Putamen (tissue), 1 donor: ENCODE measurements at regions not wholly inside any gene's neighbourhood (a gene's known extent, or its start where the extent isn't known, plus 50 kb on each side); places are given as distances from the start of the nearest gene placed in this dataset.
"Not testable (repeated sequence)": the region's sequence is repeated elsewhere in the genome, so short reads cannot be mapped to it uniquely, and the experiment has no call there.

Experiments used
- DNase-seq: peaks from one replicate; pipeline ENCODE4 v3.0.0-alpha.2; 2016; ENCODE audit warnings: low spot score

DNA sequence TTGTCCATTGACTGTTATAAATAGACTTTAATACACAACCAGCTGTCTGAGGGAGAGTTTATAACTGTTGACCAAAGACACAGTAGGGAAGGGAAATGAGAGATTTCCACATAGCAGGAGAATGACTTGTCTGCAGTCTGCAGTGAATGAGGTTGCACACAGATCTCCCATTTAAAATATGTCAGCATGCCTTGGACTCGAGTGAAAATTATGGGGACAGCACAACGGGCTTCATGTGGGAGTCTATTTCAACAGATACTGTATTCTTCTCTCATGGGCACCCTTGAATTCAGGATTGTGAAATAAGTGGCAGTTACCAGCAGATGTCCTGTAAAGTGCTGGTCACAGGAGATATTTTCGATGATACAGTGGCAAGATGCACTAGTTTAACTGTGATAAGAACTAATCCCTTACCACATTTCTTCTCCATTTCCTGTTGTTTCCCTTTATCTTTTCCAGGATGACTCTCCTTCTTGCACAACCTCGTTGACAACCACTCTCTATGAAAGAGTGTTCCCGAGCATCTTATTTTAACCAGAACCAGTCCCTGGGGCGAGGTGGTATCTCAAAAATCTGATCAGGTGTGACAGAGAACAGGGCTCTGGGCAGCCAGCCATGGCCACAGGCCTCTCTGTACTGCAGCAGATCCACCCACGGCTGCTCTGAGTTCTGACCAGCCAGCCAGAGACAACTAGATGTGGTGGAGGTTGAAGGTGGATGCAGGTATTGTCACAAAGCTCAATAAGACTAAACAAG is 51.5 kb upstream of the MAP3K1 start:
- peak; percentile 3 for DNase-seq

DNA sequence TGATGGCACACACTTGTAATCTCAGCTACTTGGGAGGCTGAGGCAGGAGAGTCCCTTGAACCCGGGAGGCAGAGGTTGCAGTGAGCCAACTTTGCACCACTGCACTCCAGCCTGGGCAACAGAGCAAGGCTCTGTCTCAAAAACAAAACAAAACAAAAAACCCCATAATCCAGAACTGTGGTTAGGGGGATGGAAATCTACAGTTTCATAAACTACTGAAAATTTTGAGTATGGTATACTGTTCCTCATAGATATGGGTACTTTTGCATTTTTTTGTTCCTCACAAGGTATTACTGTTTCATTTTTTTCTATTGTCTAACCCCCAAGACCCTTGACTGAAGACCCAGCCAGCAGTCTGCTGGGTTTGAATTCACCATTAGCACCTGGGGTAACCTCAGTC is 52.2 kb upstream of the MAP3K1 start:
- no peak for DNase-seq

DNA sequence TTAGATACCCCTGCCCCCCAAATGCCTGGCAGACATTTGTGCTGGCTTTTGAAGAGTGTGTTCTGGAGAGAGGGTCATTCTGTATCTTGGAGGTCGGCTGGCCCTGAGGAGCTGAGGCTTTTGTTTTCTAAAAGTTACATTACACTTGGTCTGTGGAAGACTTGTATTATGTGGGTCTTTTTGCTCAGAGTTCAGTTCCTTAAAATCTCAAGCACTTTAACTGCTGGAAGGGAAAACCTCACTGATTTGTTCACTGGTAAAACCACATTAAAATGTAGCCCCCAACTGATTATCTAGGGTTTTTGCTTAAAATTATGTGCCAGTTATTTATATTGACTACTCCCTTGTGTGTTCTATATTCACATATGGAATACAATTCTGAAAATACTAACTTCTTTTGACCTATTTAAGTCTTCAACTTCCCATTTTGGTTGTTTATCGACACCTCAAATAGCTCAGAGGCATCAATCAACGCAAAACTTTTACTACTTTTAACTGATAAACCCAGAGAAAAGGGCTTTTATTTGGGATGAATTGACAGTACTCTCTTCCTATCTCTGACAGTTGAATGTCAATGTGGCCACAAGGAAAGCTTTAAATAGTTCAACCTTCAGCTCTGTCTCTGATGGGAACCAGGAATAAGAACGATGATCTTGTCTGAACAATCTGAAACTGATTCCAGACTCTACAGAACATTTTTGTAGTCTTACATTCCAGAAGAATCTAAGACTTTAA is 54.0 kb upstream of the MAP3K1 start:
- no peak for DNase-seq

DNA sequence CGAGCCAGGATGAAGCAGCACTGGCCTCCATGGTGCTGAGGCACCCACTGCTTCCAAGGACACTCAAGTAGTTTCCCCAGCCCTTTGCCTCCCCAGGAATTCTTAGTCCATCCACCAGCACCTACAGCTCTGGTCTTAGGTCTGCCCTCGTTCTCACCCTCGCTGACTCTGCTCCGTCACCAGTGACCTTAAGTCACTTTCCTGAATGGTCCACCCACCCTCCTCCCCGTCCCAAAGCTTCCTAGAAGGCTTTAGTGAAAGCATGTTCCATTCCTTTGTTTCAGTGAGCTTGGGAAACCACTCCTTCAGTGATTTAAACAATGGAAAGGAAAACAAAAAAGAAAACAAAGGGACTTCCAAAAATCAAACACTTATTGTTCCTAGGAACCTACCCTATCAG is 54.6 kb upstream of the MAP3K1 start:
- DNase-seq = no peak

DNA sequence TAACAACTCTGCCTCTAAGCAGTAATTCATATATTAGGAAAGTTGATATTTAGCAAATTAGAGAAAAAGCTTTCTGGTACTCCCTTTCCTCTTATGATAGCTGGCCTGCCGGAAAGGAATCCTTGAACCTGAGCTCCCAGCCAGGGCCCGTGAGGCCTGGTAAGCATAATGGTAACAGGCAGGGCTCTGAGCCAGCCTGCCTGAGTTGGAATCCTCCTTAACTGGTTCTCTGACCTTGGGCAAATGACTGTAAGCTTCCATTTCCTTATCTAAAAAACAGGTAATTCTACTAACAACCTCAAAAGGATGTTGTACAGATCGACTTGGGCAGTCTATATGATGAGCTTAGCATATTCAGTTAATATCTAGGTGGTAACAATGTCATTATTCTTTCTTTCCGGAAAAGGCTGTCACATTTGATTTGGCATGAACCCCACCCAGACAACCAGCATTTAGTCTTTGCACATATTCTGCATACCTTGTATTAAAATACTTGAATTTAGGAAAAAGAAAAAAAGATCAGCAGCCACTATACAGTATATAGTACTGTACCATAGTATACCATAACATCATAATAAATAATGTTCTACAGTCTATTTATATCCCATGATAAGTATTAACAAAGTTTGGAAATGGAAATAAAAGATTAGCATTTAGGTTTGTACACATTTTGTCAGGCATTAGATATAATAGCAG is 55.7 kb upstream of the MAP3K1 start:
- no peak for DNase-seq

DNA sequence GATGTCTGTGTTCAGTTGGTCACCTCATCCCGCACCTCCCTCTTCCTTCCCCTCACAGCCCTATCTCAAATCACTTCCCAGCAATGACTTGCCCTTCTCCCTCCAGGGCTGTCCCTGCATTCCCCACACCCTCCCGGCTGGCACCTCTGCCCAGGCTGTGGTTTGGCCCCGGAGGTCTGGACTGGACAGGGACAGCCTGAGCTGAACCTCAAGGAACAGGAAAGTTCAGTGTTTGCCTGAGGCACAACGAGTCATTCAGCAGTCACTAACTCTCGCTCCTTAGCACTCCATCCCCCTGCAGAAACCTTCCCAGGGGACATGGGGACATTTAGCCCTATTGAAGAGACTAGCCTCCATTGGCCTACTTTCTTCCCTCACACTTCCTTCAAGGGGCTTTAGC is 58.3 kb upstream of the MAP3K1 start:
- no peak for DNase-seq

DNA sequence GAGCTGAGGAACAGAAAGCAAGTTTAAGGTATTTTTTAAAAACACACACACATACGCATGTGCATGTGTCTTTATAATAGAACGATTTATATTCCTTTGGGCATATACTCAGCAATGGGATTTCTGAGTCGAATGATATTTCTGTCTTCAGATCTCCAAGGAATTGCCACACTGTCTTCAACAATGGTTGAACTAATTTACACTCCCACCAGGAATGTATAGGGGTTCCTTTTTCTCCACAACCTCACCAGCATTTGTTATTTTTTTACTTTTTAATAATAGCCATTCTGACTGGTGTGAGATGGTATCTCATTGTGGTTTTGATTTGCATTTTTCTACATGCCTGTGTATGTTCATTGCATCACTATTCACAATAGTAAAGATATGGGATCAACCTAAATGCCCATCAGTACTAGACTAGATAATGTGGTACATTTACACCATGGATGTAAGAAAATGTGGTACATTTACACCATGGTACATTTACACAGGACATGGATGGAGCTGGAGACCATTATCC is 60.3 kb upstream of the MAP3K1 start:
- DNase-seq = no peak

DNA sequence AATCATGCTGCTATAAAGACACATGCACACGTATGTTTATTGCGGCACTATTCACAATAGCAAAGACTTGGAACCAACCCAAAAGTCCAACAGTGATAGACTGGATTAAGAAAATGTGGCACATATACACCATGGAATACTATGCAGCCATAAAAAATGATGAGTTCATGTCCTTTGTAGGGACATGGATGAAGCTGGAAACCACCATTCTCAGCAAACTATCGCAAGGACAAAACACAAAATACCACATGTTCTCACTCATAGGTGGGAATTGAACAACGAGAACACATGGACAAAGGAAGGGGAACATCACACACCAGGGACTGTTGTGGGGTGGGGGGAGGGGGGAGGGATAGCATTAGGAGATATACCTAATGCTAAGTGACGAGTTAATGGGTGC is 61.8 kb upstream of the MAP3K1 start:
- DNase-seq = not testable (repeated sequence)

DNA sequence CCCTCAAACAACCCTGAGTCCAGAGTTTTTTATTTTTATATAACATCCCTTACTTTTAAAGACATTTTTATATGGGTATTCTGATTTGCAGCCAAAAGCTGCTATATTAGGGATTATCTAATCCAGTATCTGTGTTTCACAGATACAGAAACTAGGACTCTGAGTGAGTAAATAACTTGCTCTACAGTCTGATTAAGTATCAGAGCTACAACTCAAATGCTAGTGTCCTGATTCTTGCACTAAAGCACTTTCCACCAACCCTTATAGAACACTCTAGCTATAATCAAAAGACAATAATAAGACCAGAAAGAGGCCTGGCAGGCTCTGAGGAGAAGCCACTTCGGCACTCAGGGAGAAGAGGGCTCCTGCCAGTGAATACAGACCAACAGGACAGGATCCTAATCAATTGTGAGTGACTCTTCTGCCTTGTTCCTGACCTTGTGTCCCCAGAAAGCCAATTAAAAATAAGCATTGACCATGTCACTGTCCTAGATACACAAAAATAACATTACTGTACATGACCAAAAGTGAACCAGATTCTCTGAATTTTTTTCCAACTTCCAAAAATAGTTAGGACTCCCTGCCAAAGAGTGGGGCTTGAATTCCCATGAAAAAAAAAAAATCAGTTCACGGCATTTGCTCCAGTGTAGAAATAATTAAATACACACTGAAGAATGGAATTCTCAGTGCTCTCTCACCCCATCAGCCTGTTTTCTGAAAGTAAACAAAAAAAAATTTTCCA is 63.6 kb upstream of the MAP3K1 start:
- DNase-seq = no peak

DNA sequence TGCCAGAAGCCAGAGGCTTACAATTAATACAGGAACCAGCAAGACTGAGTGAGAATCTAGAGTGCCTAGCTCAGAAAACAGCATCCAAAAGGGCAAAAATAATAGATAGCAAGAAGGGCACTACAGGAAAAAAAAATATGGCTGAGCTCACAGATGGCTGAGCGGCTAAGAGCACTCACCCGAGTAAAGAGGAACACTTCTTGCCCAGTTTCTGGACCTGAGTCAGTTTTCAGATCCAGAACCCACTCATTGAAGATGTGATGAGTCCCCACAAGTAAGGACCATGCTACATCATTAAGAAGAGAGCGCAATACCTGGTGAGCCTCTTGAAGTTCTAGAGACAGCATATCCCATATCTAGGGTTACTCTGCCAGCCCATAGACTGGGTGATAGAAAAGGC is 65.5 kb upstream of the MAP3K1 start:
- no peak for DNase-seq

DNA sequence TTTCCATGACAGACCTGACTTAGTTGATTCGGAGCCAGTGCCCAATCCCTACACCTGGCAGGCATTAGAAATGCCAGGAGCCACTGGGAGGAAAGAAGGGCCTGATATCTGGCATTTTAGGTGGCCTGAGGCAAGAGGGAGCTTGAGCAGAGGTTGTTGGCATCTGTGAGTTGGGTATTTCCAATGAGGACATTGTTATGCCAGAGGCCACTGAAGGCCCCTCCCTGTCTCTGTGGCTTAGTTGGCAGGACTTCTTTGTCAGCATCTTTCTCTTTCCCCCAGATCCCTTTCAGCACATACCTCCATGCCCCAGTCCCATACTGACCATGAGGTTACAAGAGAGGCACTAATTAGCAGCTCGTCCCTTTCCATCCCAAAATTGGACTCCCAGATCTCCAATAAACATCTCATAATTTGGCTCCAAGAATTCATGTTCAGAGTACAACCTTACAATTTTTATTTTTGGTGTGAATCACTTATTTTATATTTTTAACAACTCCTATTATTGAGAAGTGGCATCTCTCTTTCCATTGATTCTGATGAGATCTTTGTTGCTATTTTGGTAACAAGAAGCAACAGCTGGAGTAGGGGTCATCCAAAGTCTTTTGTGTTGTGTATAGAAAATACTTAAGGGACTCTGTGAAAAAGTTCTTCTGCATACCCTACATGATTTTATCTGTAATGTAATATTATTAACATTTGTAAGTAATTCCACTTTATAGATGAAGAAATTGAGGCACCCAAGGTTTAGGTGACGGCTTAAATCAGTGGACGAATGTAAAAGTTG is 68.6 kb upstream of the MAP3K1 start:
- no peak for DNase-seq

DNA sequence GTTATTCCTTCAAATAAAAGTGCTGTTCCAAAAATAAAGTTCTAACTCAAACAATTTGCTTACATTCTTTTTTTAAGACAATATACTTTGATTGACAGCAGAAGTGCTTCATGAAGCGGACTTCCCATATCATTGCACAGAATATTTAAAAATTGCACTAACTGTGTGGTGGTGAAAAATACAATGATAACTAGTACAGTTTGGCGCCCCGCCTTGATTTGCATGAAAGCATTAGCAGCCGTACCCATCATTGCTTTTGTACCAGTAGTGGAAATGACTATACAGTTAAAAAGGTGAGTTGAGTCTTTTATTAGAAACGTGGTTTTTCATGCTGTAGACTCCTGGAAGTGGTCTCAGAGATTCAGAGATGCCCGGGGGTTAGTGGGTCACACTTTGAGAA is 69.5 kb upstream of the MAP3K1 start:
- DNase-seq = no peak

DNA sequence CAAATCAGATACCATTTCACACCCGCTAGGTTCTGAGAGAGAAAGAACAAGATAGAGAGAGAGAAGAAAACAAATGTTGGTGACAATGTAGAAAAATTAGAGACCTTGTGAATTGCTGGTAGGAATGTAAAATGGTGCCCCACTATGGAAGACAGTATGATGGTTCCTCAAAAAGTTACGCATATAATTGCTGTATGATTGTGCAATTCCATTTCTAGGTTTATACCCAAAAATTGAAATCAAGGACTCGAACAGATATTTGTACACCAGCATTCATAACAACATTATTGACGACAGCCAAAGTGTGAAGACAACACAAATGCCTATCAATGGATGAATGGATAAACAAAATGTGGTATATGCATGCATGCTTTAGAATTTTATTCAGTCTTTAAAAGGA is 74.5 kb upstream of the MAP3K1 start:
- DNase-seq = no peak

DNA sequence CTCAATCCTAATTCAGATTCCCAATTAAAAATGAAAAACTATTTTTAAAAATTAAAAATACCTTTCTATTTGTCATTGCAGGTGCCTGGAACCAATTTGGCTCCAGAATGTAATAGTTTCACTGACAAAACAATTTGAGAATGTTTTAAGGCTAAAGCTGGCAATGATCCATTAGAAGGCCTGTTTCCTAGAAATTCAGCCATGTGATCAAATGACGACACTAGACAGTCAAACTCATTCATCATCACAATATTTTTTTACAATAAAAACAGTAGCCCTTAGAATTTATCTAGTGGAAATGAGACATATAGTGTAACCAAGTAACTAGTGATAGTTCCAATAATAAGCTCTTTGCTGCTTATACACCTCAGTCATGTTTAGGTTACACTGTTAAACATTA is 75.4 kb upstream of the MAP3K1 start:
- no peak for DNase-seq

DNA sequence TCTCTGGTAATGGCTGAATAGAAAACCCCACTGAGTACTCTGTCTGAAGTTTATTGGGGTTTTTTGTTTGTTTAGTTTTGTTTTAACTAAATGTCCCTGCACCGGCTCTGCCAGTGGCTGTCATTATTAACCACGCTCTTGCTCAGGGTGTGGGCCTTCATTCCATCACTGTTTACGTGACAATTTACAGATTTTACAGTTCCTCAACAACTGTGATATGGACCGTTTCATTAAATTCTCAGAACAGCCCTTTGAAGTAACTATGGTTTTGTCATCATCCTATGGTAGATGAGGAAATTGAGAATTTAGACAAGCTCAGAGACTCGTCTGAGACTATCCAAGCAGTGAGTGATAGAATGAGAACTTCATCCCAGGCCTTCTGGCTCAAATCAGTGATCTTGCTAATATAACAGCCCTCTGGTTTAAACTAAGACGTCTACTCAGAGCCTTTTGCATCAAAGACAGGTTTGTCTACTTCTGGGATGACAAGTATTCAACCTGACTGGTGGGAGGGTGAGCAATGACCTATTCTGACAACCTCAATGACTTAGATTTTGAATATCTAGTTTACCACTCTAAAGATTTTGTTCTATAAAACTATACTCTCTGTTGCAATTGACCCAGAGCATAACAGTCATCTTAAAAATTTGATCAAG is 77.3 kb upstream of the MAP3K1 start:
- no peak for DNase-seq

DNA sequence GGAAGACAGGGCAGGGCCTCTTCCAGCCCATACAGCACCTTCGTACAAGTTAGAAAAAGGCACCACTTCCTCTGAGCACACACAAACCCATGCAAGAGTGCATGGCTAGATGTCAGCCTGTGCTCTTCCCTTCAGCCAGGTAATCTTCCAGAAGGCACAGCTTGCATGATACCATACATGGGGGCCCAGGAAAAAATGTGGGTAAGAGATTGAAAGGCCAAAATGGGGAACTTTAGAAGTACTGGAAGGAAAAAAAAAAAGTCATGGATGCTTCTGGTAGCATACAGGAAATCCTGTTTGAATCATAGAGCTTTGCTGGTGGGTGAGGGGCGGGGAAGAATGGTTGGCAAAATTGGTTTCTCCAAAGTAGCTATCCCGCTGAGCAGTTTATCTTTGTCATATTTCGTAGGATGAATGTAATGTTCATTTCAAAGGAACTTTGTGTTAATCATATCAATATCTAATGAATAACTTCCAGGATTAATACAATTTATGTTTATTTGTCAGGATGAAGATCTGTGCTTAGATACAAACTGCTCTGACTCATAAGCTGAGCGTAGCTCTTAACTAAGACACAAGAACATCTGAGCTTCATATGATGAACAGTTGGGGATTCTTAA is 78.2 kb upstream of the MAP3K1 start:
- no peak for DNase-seq

DNA sequence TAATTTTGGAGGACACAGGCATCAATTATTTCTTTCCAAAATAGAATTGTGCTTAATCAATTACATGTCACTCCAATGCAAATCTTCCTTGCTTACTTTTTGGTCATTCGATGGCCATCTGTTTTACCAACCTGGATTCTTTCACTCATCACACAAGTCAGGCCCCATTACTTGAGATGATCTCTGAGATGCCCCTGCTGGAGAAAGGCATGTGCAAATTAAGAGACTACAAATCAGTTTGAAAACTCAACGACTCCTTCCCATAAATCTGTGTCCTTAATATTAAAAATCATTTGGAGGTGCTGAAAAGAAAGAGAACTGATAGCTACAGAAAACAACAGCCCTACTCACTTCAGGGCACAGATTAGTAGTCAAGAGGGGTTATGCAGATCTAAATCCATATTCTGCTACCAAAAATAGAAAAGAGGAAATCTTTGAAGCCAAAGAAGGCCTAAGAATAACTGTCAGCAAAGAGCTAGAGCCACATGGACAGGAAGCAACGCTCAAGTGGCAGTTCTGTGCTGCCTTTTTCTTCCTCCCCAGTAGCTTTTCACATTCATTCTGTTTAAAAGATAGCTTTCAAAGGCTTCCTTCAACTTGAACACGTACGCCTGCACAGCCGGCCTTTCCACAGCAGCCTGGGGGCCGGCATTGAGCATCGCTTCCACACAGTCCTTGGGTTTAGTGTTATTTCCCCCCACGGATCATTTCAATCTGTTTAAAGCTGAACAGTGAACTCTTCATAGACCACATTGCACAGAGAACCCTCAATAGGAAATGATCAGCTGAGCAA is 79.3 kb upstream of the MAP3K1 start:
- peak; percentile 28 for DNase-seq

DNA sequence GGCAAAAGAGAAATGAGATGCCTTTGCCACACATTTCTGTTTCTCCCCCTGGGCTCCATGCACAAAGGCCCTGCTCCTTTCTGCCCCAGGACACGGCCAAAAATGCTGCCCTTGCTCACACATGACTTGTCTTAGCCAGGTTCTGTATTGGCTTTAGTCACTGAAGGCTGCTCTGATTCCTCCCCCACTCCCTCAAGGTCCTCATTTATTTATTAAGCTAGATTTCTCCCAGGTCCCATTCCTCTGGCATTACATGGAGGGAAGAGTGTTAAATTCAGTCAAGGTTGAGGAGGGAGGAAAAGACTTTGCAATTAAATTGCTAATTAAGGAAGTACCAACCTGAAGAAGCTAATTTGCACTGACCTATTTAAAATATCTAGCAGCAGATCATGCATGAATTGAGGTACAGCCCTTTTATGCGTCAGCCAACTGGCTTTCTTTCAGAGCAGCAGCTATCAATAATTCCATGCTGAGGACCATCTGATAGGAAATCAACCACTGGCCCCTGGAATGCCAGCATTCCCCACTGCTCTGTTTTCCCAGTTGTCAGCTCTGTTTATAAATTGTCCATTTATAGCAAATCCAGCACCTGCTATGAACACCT is 81.2 kb upstream of the MAP3K1 start:
- no peak for DNase-seq

DNA sequence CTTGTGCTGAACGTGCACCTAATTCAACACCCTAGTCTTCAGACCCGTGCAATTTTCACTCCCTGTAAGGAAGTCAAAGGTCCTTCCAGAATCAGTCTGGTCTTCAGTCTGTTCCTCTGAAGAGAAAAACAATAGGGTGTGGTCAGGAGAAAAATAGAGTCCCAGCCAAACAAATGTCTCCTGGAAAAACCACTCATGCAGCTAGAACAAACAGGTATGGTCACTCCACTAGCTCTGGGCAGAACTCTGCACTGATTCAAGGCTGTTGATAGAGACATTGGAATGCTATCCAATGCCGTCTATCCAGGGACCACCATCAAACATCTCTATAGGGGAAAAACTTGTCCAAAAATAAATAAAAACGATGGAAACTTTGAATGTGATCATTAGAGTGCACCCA is 81.8 kb upstream of the MAP3K1 start:
- no peak for DNase-seq
